H9 (cell line): ENCODE measurements at regions not wholly inside any gene's neighbourhood (a gene's known extent, or its start where the extent isn't known, plus 50 kb on each side); places are given as distances from the start of the nearest gene placed in this dataset.

ENCODE experiments used
- DNase-seq: peaks from one replicate; pipeline ENCODE4 v3.0.0-alpha.2; 2017
- H2AFZ ChIP-seq: one replicate; pipeline ENCODE4 v1.6.1; 2013; ENCODE audit warnings: mild to moderate bottlenecking, low read length, control low read depth, moderate library complexity
- H2AK5ac ChIP-seq: 2 replicates; pipeline ENCODE4 v1.6.1; 2013; ENCODE audit warnings: low read length, control low read depth, mixed read lengths; ENCODE audit not compliant: insufficient read length
- H2BK120ac ChIP-seq: one replicate; pipeline ENCODE4 v1.6.1; 2013; ENCODE audit warnings: low read depth, mild to moderate bottlenecking, low read length, control low read depth, inconsistent platforms; ENCODE audit not compliant: poor library complexity, severe bottlenecking
- H2BK12ac ChIP-seq: 2 replicates; pipeline ENCODE4 v1.6.1; 2013; ENCODE audit warnings: low read length, control low read depth, mixed read lengths, low read depth; ENCODE audit not compliant: insufficient read length
- H2BK15ac ChIP-seq: 2 replicates; pipeline ENCODE4 v1.6.1; 2013; ENCODE audit warnings: low read depth, low read length, control low read depth
- H2BK20ac ChIP-seq: one replicate; pipeline ENCODE4 v1.6.1; 2013; ENCODE audit warnings: low read depth, mild to moderate bottlenecking, low read length, control low read depth, inconsistent platforms; ENCODE audit not compliant: poor library complexity, severe bottlenecking
- H2BK5ac ChIP-seq: 2 replicates; pipeline ENCODE4 v1.6.1; 2013; ENCODE audit warnings: low read length, control low read depth, mixed read lengths; ENCODE audit not compliant: insufficient read length
- H3K14ac ChIP-seq: 2 replicates; pipeline ENCODE4 v1.6.1; 2013; ENCODE audit warnings: low read length, control low read depth; ENCODE audit not compliant: insufficient read depth
- H3K18ac ChIP-seq: 2 replicates; pipeline ENCODE4 v1.6.1; 2013; ENCODE audit warnings: low read depth, mild to moderate bottlenecking, mixed read lengths, low read length, control low read depth; ENCODE audit not compliant: insufficient read length
- H3K23ac ChIP-seq: 2 replicates; pipeline ENCODE4 v1.6.1; 2013; ENCODE audit warnings: low read length, control low read depth, mixed read lengths, low read depth; ENCODE audit not compliant: insufficient read length
- H3K23me2 ChIP-seq: 2 replicates; pipeline ENCODE4 v1.6.1; 2013; ENCODE audit warnings: low read depth, mild to moderate bottlenecking, mixed read lengths, low read length, control low read depth; ENCODE audit not compliant: insufficient read length, poor library complexity, severe bottlenecking
- H3K27ac ChIP-seq: 2 replicates; pipeline ENCODE4 v1.5.1; 2013; ENCODE audit warnings: low read length, control low read depth, mixed read lengths, low read depth; ENCODE audit not compliant: insufficient read length
- H3K27me3 ChIP-seq: 2 replicates; pipeline ENCODE4 v1.6.1; 2013; ENCODE audit warnings: low read length, control low read depth, inconsistent platforms; ENCODE audit not compliant: insufficient read depth
- H3K4ac ChIP-seq: 2 replicates; pipeline ENCODE4 v1.6.1; 2013; ENCODE audit warnings: low read depth, mild to moderate bottlenecking, control low read depth, inconsistent platforms, low read length, moderate library complexity
- H3K4me1 ChIP-seq: 2 replicates; pipeline ENCODE4 v1.6.1; 2013; ENCODE audit warnings: low read length, control low read depth, inconsistent platforms; ENCODE audit not compliant: insufficient read depth
- H3K4me2 ChIP-seq: 2 replicates; pipeline ENCODE4 v1.6.1; 2013; ENCODE audit warnings: low read length, control low read depth, mixed read lengths; ENCODE audit not compliant: insufficient read length, insufficient read depth
- H3K56ac ChIP-seq: 2 replicates; pipeline ENCODE4 v1.6.1; 2013; ENCODE audit warnings: low read depth, mild to moderate bottlenecking, mixed read lengths, low read length, control low read depth; ENCODE audit not compliant: insufficient read length
- H3K79me1 ChIP-seq: 2 replicates; pipeline ENCODE4 v1.6.1; 2013; ENCODE audit warnings: low read depth, mild to moderate bottlenecking, moderate library complexity, low read length, control low read depth, inconsistent platforms; ENCODE audit not compliant: insufficient read depth, poor library complexity, severe bottlenecking
- H3K79me2 ChIP-seq: 2 replicates; pipeline ENCODE4 v1.6.1; 2013; ENCODE audit warnings: low read length, control low read depth, inconsistent platforms; ENCODE audit not compliant: insufficient read depth
- H3K9ac ChIP-seq: 2 replicates; pipeline ENCODE4 v1.6.1; 2013; ENCODE audit warnings: low read length, control low read depth, mixed read lengths; ENCODE audit not compliant: insufficient read length; ENCODE audit errors: extremely low read depth
- H3K9me3 ChIP-seq: one replicate; pipeline ENCODE4 v1.6.1; 2013; ENCODE audit warnings: low read depth, low read length, inconsistent platforms; ENCODE audit not compliant: control insufficient read depth
- H3T11ph ChIP-seq: one replicate; pipeline ENCODE4 v1.6.1; 2013; ENCODE audit warnings: mild to moderate bottlenecking, low read length, control low read depth, inconsistent platforms
- H4K20me1 ChIP-seq: one replicate; pipeline ENCODE4 v1.6.1; 2013; ENCODE audit not compliant: control insufficient read depth, insufficient read length, insufficient read depth
- H4K5ac ChIP-seq: 2 replicates; pipeline ENCODE4 v1.6.1; 2013; ENCODE audit warnings: low read depth, mild to moderate bottlenecking, mixed read lengths, low read length, control low read depth; ENCODE audit not compliant: insufficient read length
- H4K8ac ChIP-seq: replicated peaks from 2 replicates; pipeline ENCODE4 v1.6.1; 2013; ENCODE audit warnings: low read length, control low read depth, mixed read lengths, low read depth; ENCODE audit not compliant: insufficient read length
- H4K91ac ChIP-seq: 2 replicates; pipeline ENCODE4 v1.6.1; 2013; ENCODE audit warnings: low read depth, mild to moderate bottlenecking, moderate library complexity, mixed read lengths, low read length, control low read depth; ENCODE audit not compliant: insufficient read length
- H3K27ac Mint-ChIP-seq, 3 experiments: 2 replicates in 2 of 3; 3 replicates in 1 of 3; pipeline ENCODE4 v1.8.0; 2020 to 2021; ENCODE audit warnings: mixed read lengths in 3 of 3, mild to moderate bottlenecking in 1 of 3, moderate library complexity in 1 of 3
- H3K27me3 Mint-ChIP-seq: 2 replicates; pipeline ENCODE4 v1.8.0; 2021; ENCODE audit warnings: low read depth, mild to moderate bottlenecking, moderate library complexity, mixed read lengths
- H3K36me3 Mint-ChIP-seq, 3 experiments: 2 replicates in 2 of 3; 3 replicates in 1 of 3; pipeline ENCODE4 v1.8.0; 2020 to 2021; ENCODE audit warnings: low read depth in 3 of 3, mixed read lengths in 3 of 3; ENCODE audit not compliant: insufficient read depth in 1 of 3
- H3K4me1 Mint-ChIP-seq, 2 experiments: 2 replicates each; pipeline ENCODE4 v1.8.0; 2020; ENCODE audit warnings: mixed read lengths in 2 of 2
- H3K4me3 Mint-ChIP-seq, 2 experiments: 2 replicates in 1 of 2; 3 replicates in 1 of 2; pipeline ENCODE4 v1.8.0; 2020 to 2021; ENCODE audit warnings: mild to moderate bottlenecking in 2 of 2, mixed read lengths in 2 of 2, moderate library complexity in 1 of 2
- H3K9me3 Mint-ChIP-seq, 2 experiments: 2 replicates in 1 of 2; 3 replicates in 1 of 2; pipeline ENCODE4 v1.8.0; 2020; ENCODE audit warnings: mild to moderate bottlenecking in 2 of 2, mixed read lengths in 2 of 2, moderate library complexity in 1 of 2
- WGBS: extraction: QIAGEN DNeasy Blood & Tissue Kit; methylation state at CpG from one replicate; pipeline ENCODE4 v1.1.7; 2013; ENCODE audit warnings: missing lambda C conversion rate, low lambda C conversion rate, mixed read lengths; ENCODE audit not compliant: insufficient read length; ENCODE audit errors: extremely low coverage; 5-methylcytosine and 5-hydroxymethylcytosine counted together
- TF ChIP-seq, protein P1 (sequence below): fragments of 200-600 bp; sonication (generic); conservative IDR thresholded peaks from 3 replicates; pipeline ENCODE4 v1.8.0; 2021; ENCODE audit warnings: antibody characterized with exemption, mild to moderate bottlenecking

DNA sequence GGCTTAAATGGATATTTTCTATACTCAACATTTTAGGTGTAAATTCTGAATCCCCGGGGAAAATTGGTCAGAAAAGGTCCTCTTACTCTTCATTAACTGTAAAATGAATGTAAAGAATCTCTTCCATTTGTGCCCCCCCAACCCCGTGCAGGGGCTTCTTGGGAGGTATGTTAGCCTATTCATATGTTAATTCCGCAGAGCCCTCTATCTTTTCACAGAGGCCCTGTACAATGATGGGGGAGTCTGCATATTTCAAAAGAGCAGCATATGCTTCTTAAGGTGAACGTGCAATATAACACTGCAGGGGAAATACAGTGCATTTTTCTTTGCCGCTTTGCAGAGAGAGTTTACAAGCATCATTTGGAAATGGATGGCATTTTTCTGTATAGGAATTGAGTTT is 88.5 kb upstream of the CXorf66 start:
- H4K8ac ChIP-seq = no peak overlapping the region
- no peak overlapping the region for H2BK5ac ChIP-seq
- no peak overlapping the region for H3K4ac ChIP-seq
- no peak for DNase-seq
- Mint-ChIP-seq H3K4me1 (peaks cover 30 to 55% of the 10 kb centered on the region in 2 experiments), H3K9me3 (no peaks in the 10 kb centered on the region), H3K27ac (peak overlapping the region in 2 of 3 experiments; percentile 53 to 94; a peak in 2 of 7 replicates), H3K27me3 (no peaks in the 10 kb centered on the region; the same call in 1 of the 2 replicates), H3K4me3 (peak overlapping the region in 1 of 2 experiments; percentile 14; a peak in 1 of 5 replicates), H3K36me3 (peaks cover 0 to 4% (median 3%) of the 10 kb centered on the region in 3 experiments; a peak in 3 of 7 replicates)
- no peak overlapping the region for H3K4me2 ChIP-seq
- no peak overlapping the region for H4K5ac ChIP-seq
- H3K79me2 ChIP-seq = no peaks in the 10 kb centered on the region
- H2BK20ac ChIP-seq = no peak overlapping the region
- H3K9ac ChIP-seq = no peak overlapping the region
- H3K27me3 ChIP-seq = no peaks in the 10 kb centered on the region
- no peak overlapping the region for H3K14ac ChIP-seq
- H3K27ac ChIP-seq = no peak overlapping the region
- no peaks in the 10 kb centered on the region for H3K23me2 ChIP-seq
- no peak overlapping the region for H3K18ac ChIP-seq
- H4K91ac ChIP-seq = no peak overlapping the region
- no peak overlapping the region for H2AFZ ChIP-seq
- no peaks in the 10 kb centered on the region; the same call in 1 of the 2 replicates for H3K4me1 ChIP-seq
- H2BK15ac ChIP-seq = no peak overlapping the region
- no peaks in the 10 kb centered on the region for H3K79me1 ChIP-seq
- TF ChIP-seq, protein P1, sequence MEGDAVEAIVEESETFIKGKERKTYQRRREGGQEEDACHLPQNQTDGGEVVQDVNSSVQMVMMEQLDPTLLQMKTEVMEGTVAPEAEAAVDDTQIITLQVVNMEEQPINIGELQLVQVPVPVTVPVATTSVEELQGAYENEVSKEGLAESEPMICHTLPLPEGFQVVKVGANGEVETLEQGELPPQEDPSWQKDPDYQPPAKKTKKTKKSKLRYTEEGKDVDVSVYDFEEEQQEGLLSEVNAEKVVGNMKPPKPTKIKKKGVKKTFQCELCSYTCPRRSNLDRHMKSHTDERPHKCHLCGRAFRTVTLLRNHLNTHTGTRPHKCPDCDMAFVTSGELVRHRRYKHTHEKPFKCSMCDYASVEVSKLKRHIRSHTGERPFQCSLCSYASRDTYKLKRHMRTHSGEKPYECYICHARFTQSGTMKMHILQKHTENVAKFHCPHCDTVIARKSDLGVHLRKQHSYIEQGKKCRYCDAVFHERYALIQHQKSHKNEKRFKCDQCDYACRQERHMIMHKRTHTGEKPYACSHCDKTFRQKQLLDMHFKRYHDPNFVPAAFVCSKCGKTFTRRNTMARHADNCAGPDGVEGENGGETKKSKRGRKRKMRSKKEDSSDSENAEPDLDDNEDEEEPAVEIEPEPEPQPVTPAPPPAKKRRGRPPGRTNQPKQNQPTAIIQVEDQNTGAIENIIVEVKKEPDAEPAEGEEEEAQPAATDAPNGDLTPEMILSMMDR = no peak
- no peak overlapping the region for H2BK12ac ChIP-seq
- no peaks in the 10 kb centered on the region for H4K20me1 ChIP-seq
- no peak overlapping the region for H3K23ac ChIP-seq
- H2AK5ac ChIP-seq = no peak overlapping the region
- no peak overlapping the region for H2BK120ac ChIP-seq
- no peak overlapping the region for H3K56ac ChIP-seq
- no peaks in the 10 kb centered on the region for H3K9me3 ChIP-seq
- WGBS = no CpG with 5 or more reads among the region's 5 CpGs
- H3T11ph ChIP-seq = no peak overlapping the region
